ENCODE measurements at regions not wholly inside any gene's neighbourhood (a gene's known extent, or its start where the extent isn't known, plus 50 kb on each side); places are given as distances from the start of the nearest gene placed in this dataset.

GRCh38 chr5:42061121-42061520, 136.0 kb downstream of the FBXO4 start:
- Histone ChIP-seq H2BK15ac (ENCODE audit: low read depth, low read length) (no peak overlapping the region), H3K27me3 (ENCODE audit: insufficient read depth, low read length) (no peaks in the 10 kb centered on the region), H3T11ph (ENCODE audit: low read length) (no peak overlapping the region), H3K4me1 (ENCODE audit: insufficient read depth, low read length) (no peaks in the 10 kb centered on the region), H3K79me1 (ENCODE audit: insufficient read depth, low read depth, low read length, poor library complexity, severe bottlenecking) (no peaks in the 10 kb centered on the region), H2AFZ (ENCODE audit: low read length) (no peak overlapping the region), H2BK12ac (ENCODE audit: insufficient read length, low read depth, low read length) (no peak overlapping the region), H4K91ac (ENCODE audit: insufficient read length, low read depth, low read length) (no peak overlapping the region), H2BK120ac (ENCODE audit: low read depth, low read length, poor library complexity, severe bottlenecking) (no peak overlapping the region), H3K23me2 (ENCODE audit: insufficient read length, low read depth, low read length, poor library complexity, severe bottlenecking) (no peaks in the 10 kb centered on the region), H3K9ac (ENCODE audit: extremely low read depth, insufficient read length, low read length) (no peak overlapping the region), H3K79me2 (ENCODE audit: insufficient read depth, low read length) (no peaks in the 10 kb centered on the region), H3K23ac (ENCODE audit: insufficient read length, low read depth, low read length) (no peak overlapping the region), H3K18ac (ENCODE audit: insufficient read length, low read depth, low read length) (no peak overlapping the region), H3K4me2 (ENCODE audit: insufficient read depth, insufficient read length, low read length) (no peak overlapping the region), H3K14ac (ENCODE audit: insufficient read depth, low read length) (no peak overlapping the region), H3K4ac (ENCODE audit: low read depth, low read length) (no peak overlapping the region), H2BK5ac (ENCODE audit: insufficient read length, low read length) (no peak overlapping the region), H2BK20ac (ENCODE audit: low read depth, low read length, poor library complexity, severe bottlenecking) (no peak overlapping the region), H3K56ac (ENCODE audit: insufficient read length, low read depth, low read length) (no peak overlapping the region), H2AK5ac (ENCODE audit: insufficient read length, low read length) (no peak overlapping the region), H4K20me1 (ENCODE audit: control insufficient read depth, insufficient read depth, insufficient read length) (no peaks in the 10 kb centered on the region), H3K9me3 (ENCODE audit: control insufficient read depth, low read depth, low read length) (no peaks in the 10 kb centered on the region), H4K5ac (ENCODE audit: insufficient read length, low read depth, low read length) (no peak overlapping the region), H3K27ac (ENCODE audit: insufficient read length, low read depth, low read length) (no peak overlapping the region), H4K8ac (replicated peaks; ENCODE audit: insufficient read length, low read depth, low read length) (no peak overlapping the region)
- DNase-seq = no peak
- no CpG with 5 or more reads among the region's 3 CpGs for WGBS (ENCODE audit: extremely low coverage, insufficient read length, low lambda C conversion rate)
- no peaks in the 10 kb centered on the region for H3K27me3 Mint-ChIP-seq (ENCODE audit: low read depth)
- TF ChIP-seq CTCF (conservative IDR thresholded peaks at IDR 0.05) = no peak
- H3K9me3 Mint-ChIP-seq = no peaks in the 10 kb centered on the region
- no peak overlapping the region for H3K4me3 Mint-ChIP-seq
- H3K27ac Mint-ChIP-seq = no peak overlapping the region; a peak in 1 of 7 replicates
- H3K36me3 Mint-ChIP-seq (ENCODE audit: insufficient read depth in 1 of 3, low read depth in 3 of 3) = no peaks in the 10 kb centered on the region
- H3K4me1 Mint-ChIP-seq = peaks cover 3 to 4% of the 10 kb centered on the region in 2 experiments; a peak in 1 of 4 replicates
